ENCODE measurements at regions not wholly inside any gene's neighbourhood (a gene's known extent, or its start where the extent isn't known, plus 50 kb on each side); places are given as distances from the start of the nearest gene placed in this dataset.

DNA sequence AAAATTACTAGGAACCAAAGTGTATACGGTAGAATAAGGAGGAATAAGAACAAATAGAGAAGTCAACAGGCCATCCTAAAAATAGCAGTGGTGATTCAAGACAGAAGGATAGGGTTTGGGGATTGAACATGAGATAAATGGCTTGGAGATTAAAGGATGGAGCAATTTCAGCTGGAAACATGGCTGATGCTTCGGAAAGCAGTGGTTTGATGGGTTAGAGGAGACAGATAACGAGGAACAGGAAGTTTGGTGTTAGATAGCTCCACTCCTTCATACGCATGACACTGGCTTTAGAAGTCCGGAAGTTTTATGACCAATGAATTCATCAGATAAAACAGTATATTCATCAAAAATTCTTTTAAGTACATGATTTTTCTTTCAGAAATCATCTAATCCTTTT is 70.8 kb upstream of the GALNTL6 start:
- H2AFZ ChIP-seq (ENCODE audit: low read length): no peak overlapping the region
- H3K9me3 ChIP-seq (ENCODE audit: low read length): no peaks in the 10 kb centered on the region
- no peaks in the 10 kb centered on the region for H4K20me1 ChIP-seq (ENCODE audit: low read length)
- no peak for TF ChIP-seq EZH2phosphoT487 (IDR thresholded peaks at IDR 0.05; ENCODE audit: borderline replicate concordance, low read length)
- no peak for TF ChIP-seq EZH2 (IDR thresholded peaks at IDR 0.05; ENCODE audit: low read length, unreplicated experiment)
- TF ChIP-seq, protein P1, sequence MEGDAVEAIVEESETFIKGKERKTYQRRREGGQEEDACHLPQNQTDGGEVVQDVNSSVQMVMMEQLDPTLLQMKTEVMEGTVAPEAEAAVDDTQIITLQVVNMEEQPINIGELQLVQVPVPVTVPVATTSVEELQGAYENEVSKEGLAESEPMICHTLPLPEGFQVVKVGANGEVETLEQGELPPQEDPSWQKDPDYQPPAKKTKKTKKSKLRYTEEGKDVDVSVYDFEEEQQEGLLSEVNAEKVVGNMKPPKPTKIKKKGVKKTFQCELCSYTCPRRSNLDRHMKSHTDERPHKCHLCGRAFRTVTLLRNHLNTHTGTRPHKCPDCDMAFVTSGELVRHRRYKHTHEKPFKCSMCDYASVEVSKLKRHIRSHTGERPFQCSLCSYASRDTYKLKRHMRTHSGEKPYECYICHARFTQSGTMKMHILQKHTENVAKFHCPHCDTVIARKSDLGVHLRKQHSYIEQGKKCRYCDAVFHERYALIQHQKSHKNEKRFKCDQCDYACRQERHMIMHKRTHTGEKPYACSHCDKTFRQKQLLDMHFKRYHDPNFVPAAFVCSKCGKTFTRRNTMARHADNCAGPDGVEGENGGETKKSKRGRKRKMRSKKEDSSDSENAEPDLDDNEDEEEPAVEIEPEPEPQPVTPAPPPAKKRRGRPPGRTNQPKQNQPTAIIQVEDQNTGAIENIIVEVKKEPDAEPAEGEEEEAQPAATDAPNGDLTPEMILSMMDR (conservative IDR thresholded peaks at IDR 0.05; ENCODE audit: low read depth, low read length): no peak
- no peaks in the 10 kb centered on the region for H3K36me3 ChIP-seq (ENCODE audit: low read depth, low read length)
- no peak overlapping the region for H3K9ac ChIP-seq (ENCODE audit: low read length)
- H3K27ac ChIP-seq (ENCODE audit: low read length): no peak overlapping the region
- H3K4me3 ChIP-seq (ENCODE audit: low read length): no peak overlapping the region
- H3K27me3 ChIP-seq (ENCODE audit: low read length): no peaks in the 10 kb centered on the region
- DNase-seq (no peak), ATAC-seq (no peak)
- POLR2A ChIA-PET (ENCODE audit: unreplicated experiment): no interaction called here
- H3K79me2 ChIP-seq (ENCODE audit: low read length): no peaks in the 10 kb centered on the region
- intact Hi-C loops (cut with micrococcal nuclease): no loop called here
- no TSS peak for BruUV-seq (replicated peaks)
- no peaks in the 10 kb centered on the region for H3K9me2 ChIP-seq (replicated peaks; ENCODE audit: low read length)
- CTCF ChIA-PET: no interaction called here
- no peaks in the 10 kb centered on the region for H3F3A ChIP-seq (ENCODE audit: low read length, unreplicated experiment)
- no peak overlapping the region for H3K4me2 ChIP-seq (ENCODE audit: low read length)
- no peaks in the 10 kb centered on the region for H3K4me1 ChIP-seq (ENCODE audit: insufficient read depth, low read length)

DNA sequence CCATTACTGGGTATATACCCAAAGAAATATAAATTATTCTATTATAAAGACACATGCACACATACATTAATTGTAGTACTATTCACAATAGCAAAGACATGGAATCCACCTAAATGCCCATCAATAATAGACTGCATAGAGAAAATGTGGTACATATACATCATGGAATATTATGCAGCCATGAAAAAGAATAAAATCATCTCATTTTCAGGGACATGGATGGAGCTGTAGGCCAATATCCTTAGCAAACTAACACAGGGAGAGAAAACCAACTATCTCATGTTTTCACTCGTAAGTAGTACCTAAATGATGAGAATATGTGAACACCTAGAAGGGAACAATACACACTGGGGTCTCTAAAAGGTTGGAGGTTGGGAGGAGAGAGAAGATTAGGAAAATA is 86.0 kb upstream of the GALNTL6 start:
- ChIA-PET CTCF (no interaction called here), POLR2A (ENCODE audit: unreplicated experiment) (no interaction called here)
- no peaks in the 10 kb centered on the region for H3K9me2 ChIP-seq (replicated peaks; ENCODE audit: low read length)
- no peak overlapping the region for H3K4me3 ChIP-seq (ENCODE audit: low read length)
- H3F3A ChIP-seq (ENCODE audit: low read length, unreplicated experiment): no peaks in the 10 kb centered on the region
- no peak overlapping the region for H3K27ac ChIP-seq (ENCODE audit: low read length)
- no TSS peak for BruUV-seq (replicated peaks)
- H3K4me2 ChIP-seq (ENCODE audit: low read length): no peak overlapping the region
- no peak overlapping the region for H2AFZ ChIP-seq (ENCODE audit: low read length)
- H3K36me3 ChIP-seq (ENCODE audit: low read depth, low read length): no peaks in the 10 kb centered on the region
- no peaks in the 10 kb centered on the region for H3K79me2 ChIP-seq (ENCODE audit: low read length)
- intact Hi-C loops (cut with micrococcal nuclease): no loop called here
- no peaks in the 10 kb centered on the region for H3K27me3 ChIP-seq (ENCODE audit: low read length)
- DNase-seq: no peak
- H3K4me1 ChIP-seq (ENCODE audit: insufficient read depth, low read length): no peaks in the 10 kb centered on the region
- H3K9me3 ChIP-seq (ENCODE audit: low read length): no peaks in the 10 kb centered on the region
- H4K20me1 ChIP-seq (ENCODE audit: low read length): no peaks in the 10 kb centered on the region
- no peak for ATAC-seq
- TF ChIP-seq, protein P1 (conservative IDR thresholded peaks at IDR 0.05; ENCODE audit: low read depth, low read length): no peak
- TF ChIP-seq EZH2phosphoT487 (IDR thresholded peaks at IDR 0.05; ENCODE audit: borderline replicate concordance, low read length) (no peak), EZH2 (IDR thresholded peaks at IDR 0.05; ENCODE audit: low read length, unreplicated experiment) (no peak)
- no peak overlapping the region for H3K9ac ChIP-seq (ENCODE audit: low read length)

DNA sequence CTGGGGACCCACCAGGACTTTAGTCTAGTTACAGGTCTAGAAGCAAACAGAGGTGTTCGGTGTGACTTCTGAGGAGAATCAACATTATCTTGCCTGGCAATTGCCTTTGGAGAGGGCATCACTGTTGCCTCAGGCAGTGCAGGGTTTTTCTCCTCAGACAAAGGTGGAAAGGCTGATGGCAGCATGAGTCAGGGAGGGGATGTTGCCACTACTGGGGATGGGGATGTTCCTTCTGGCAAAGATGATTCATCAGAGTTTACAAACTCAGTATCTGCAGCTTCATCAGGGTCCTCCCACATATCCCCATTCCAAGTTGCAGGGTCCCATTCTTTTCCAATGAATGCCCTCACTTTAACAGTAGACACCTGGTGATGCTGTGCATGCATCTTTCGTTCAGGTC is 91.3 kb upstream of the GALNTL6 start:
- no peaks in the 10 kb centered on the region for H4K20me1 ChIP-seq (ENCODE audit: low read length)
- H3K4me3 ChIP-seq (ENCODE audit: low read length): no peak overlapping the region
- no peak overlapping the region for H3K27ac ChIP-seq (ENCODE audit: low read length)
- H3K9me3 ChIP-seq (ENCODE audit: low read length): no peaks in the 10 kb centered on the region
- DNase-seq (no peak), ATAC-seq (no peak)
- TF ChIP-seq, protein P1 (conservative IDR thresholded peaks at IDR 0.05; ENCODE audit: low read depth, low read length): no peak
- H3K79me2 ChIP-seq (ENCODE audit: low read length): no peaks in the 10 kb centered on the region
- H3F3A ChIP-seq (ENCODE audit: low read length, unreplicated experiment): no peaks in the 10 kb centered on the region
- no peak overlapping the region for H2AFZ ChIP-seq (ENCODE audit: low read length)
- no TSS peak for BruUV-seq (replicated peaks)
- POLR2A ChIA-PET (ENCODE audit: unreplicated experiment): no interaction called here
- CTCF ChIA-PET: no interaction called here
- H3K4me1 ChIP-seq (ENCODE audit: insufficient read depth, low read length): no peaks in the 10 kb centered on the region
- intact Hi-C loops (cut with micrococcal nuclease): no loop called here
- H3K27me3 ChIP-seq (ENCODE audit: low read length): no peaks in the 10 kb centered on the region
- no peaks in the 10 kb centered on the region for H3K36me3 ChIP-seq (ENCODE audit: low read depth, low read length)
- no peak overlapping the region for H3K4me2 ChIP-seq (ENCODE audit: low read length)
- H3K9ac ChIP-seq (ENCODE audit: low read length): no peak overlapping the region
- no peaks in the 10 kb centered on the region for H3K9me2 ChIP-seq (replicated peaks; ENCODE audit: low read length)
